GM12878 (cell line): ENCODE measurements at regions not wholly inside any gene's neighbourhood (a gene's known extent, or its start where the extent isn't known, plus 50 kb on each side); places are given as distances from the start of the nearest gene placed in this dataset.

Experiments
- ATAC-seq: fragments of 200-7000 bp; cut with Tn5 transposase; 3 replicates; pipeline ENCODE4 v1.9.1; 2020; ENCODE audit warnings: mild to moderate bottlenecking, moderate library complexity
- BruUV-seq: library from RNA; stranded (reverse); fragments of 400-500 nt; replicated peaks from 2 replicates; lab custom pipeline; 2021; lab: Mats Ljungman, UMichigan
- CTCF ChIA-PET: fragments of 300-600 bp; sonication (Branson Sonifier 250); formaldehyde crosslinking; extraction: SDS; loops from one replicate; lab custom pipeline; 2021; ENCODE audit warnings: inconsistent platforms; lab: Yijun Ruan, JAX
- POLR2A ChIA-PET: fragments of 350-600 bp; formaldehyde crosslinking; extraction: SDS; loops from one replicate; lab custom pipeline; 2021; ENCODE audit warnings: inconsistent platforms; lab: Charles Lee
- RAD21 ChIA-PET: fragments of 300-600 bp; sonication (Branson Sonifier 250); formaldehyde crosslinking; loops from one replicate; lab custom pipeline; 2023; ENCODE audit warnings: antibody characterized with exemption; ENCODE audit not compliant: unreplicated experiment; lab: Charles Lee
- SMC1A ChIA-PET: fragments of 300-600 bp; sonication (Branson Sonifier 250); formaldehyde crosslinking; loops from one replicate; lab custom pipeline; 2023; ENCODE audit not compliant: unreplicated experiment, uncharacterized antibody; lab: Charles Lee
- DNase-seq: peaks from one replicate; pipeline ENCODE4 v3.0.0-alpha.2; 2011; ENCODE audit warnings: low read depth, low spot score
- FAIRE-seq: peaks from 3 replicates; lab custom pipeline; 2011; peaks lifted over from hg19 to GRCh38; lab: Jason Lieb, UNC
- H2AFZ ChIP-seq: 2 replicates; pipeline ENCODE4 v1.6.0; 2011; ENCODE audit warnings: low read depth, low read length, control low read depth; ENCODE audit not compliant: control insufficient read depth
- H3K27ac ChIP-seq: 2 replicates; pipeline ENCODE4 v1.5.1; 2011; ENCODE audit warnings: control low read depth; ENCODE audit not compliant: control insufficient read depth, insufficient read depth
- H3K27me3 ChIP-seq, 2 experiments: replicated peaks in 1 of 2; 2 replicates each; pipeline versions ENCODE4 v1.6.0 to v1.6.1; 2011; ENCODE audit warnings: low read length in 1 of 2; ENCODE audit not compliant: control insufficient read depth in 2 of 2, insufficient read depth in 2 of 2
- H3K36me3 ChIP-seq, 2 experiments: 2 replicates each; pipeline ENCODE4 v1.5.1; 2011; ENCODE audit warnings: low read length in 1 of 2; ENCODE audit not compliant: control insufficient read depth in 2 of 2, insufficient read depth in 2 of 2
- H3K4me1 ChIP-seq: 2 replicates; pipeline ENCODE4 v1.6.1; 2011; ENCODE audit warnings: mild to moderate bottlenecking, low read length, moderate library complexity, mixed read lengths; ENCODE audit not compliant: control insufficient read depth, insufficient read depth
- H3K4me2 ChIP-seq: 2 replicates; pipeline ENCODE4 v1.6.0; 2011; ENCODE audit warnings: control low read depth; ENCODE audit not compliant: control insufficient read depth, insufficient read depth
- H3K4me3 ChIP-seq: fragments of 200-600 bp; sonication (generic); 2 replicates; pipeline ENCODE4 v1.5.1; 2016
- H3K79me2 ChIP-seq: 2 replicates; pipeline ENCODE4 v1.6.0; 2011; ENCODE audit warnings: low read length; ENCODE audit not compliant: control insufficient read depth, insufficient read depth
- H3K9ac ChIP-seq: 2 replicates; pipeline ENCODE4 v1.8.0; 2011; ENCODE audit warnings: low read length, control low read depth, mixed read lengths; ENCODE audit not compliant: control insufficient read depth, insufficient read depth
- H3K9me3 ChIP-seq: replicated peaks from 3 replicates; pipeline ENCODE4 v1.5.1; 2011; ENCODE audit warnings: mild to moderate bottlenecking, low read length; ENCODE audit not compliant: control insufficient read depth, insufficient read depth
- H4K20me1 ChIP-seq: 2 replicates; pipeline ENCODE4 v1.6.0; 2011; ENCODE audit not compliant: control insufficient read depth, insufficient read depth
- BMI1 ChIP-seq: fragments of 450-650 bp; IDR thresholded peaks from 2 replicates; pipeline ENCODE4 v1.6.1; 2016; ENCODE audit warnings: mild to moderate bottlenecking, moderate library complexity, borderline replicate concordance
- CEBPB ChIP-seq, 2 experiments: fragments of 150-350 bp in 1 of 2; IDR thresholded peaks; 2 replicates each; pipeline ENCODE4 v1.6.1; 2012 to 2014; ENCODE audit warnings: low read depth in 2 of 2, low read length in 2 of 2, borderline replicate concordance in 1 of 2, inconsistent platforms in 1 of 2
- EP300 ChIP-seq, 2 experiments: fragments of 150-350 bp in 1 of 2; IDR thresholded peaks; 2 replicates each; pipeline ENCODE4 v1.6.1; 2011 to 2012; ENCODE audit warnings: low read depth in 2 of 2, low read length in 2 of 2, borderline replicate concordance in 1 of 2, improper control_type of control experiment in 1 of 2, inconsistent platforms in 1 of 2; ENCODE audit not compliant: control insufficient read depth in 1 of 2
- HDGF ChIP-seq: fragments of 450-650 bp; IDR thresholded peaks from 2 replicates; pipeline ENCODE4 v1.6.1; 2016; ENCODE audit warnings: antibody characterized with exemption
- IKZF2 ChIP-seq, 2 experiments: fragments of 450-650 bp; IDR thresholded peaks; 2 replicates each; pipeline ENCODE4 v1.6.1; 2017; ENCODE audit warnings: mild to moderate bottlenecking in 2 of 2, moderate library complexity in 2 of 2
- NR2C1 ChIP-seq: fragments of 450-650 bp; IDR thresholded peaks from 2 replicates; pipeline ENCODE4 v1.6.1; 2017; ENCODE audit warnings: antibody characterized with exemption, mild to moderate bottlenecking, moderate library complexity
- RAD21 ChIP-seq: IDR thresholded peaks from 2 replicates; pipeline ENCODE4 v1.6.1; 2011; ENCODE audit warnings: mild to moderate bottlenecking, low read depth, low read length, moderate library complexity; ENCODE audit not compliant: insufficient read depth
- RAD51 ChIP-seq: fragments of 450-650 bp; IDR thresholded peaks from 2 replicates; pipeline ENCODE4 v1.6.1; 2016; ENCODE audit warnings: moderate library complexity, mild to moderate bottlenecking, inconsistent platforms
- RUNX3 ChIP-seq: IDR thresholded peaks from 2 replicates; pipeline ENCODE4 v1.6.1; 2012; ENCODE audit warnings: low read length, inconsistent platforms
- SIN3A ChIP-seq: IDR thresholded peaks from 2 replicates; pipeline ENCODE4 v1.6.1; 2012; ENCODE audit warnings: low read depth, low read length, improper control_type of control experiment
- SMC3 ChIP-seq: IDR thresholded peaks from 2 replicates; pipeline ENCODE4 v1.6.1; 2011; ENCODE audit warnings: low read length, improper control_type of control experiment, borderline replicate concordance
- WGBS: methylation state at CpG from one replicate; pipeline ENCODE4 v1.1.6; 2016; ENCODE audit warnings: low lambda C conversion rate; ENCODE audit not compliant: insufficient replicate concordance, insufficient coverage; ENCODE audit errors: missing lambda C conversion rate; 5-methylcytosine and 5-hydroxymethylcytosine counted together
- in situ Hi-C: fragments of 300-500 bp; cut with MboI; formaldehyde crosslinking; loops from 9 replicates; pipeline ENCODE4 v1.14.3; 2018; ENCODE audit warnings: mixed read lengths
- intact Hi-C: fragments of 100-400 bp; cut with micrococcal nuclease; formaldehyde crosslinking; loops from one replicate; pipeline ENCODE4 v1.14.2; 2022; ENCODE audit not compliant: unreplicated experiment
- TF ChIP-seq, protein P1 (sequence below): fragments of 450-650 bp; formaldehyde crosslinking; IDR thresholded peaks from 2 replicates; pipeline ENCODE4 v1.4.0; 2022; ENCODE audit warnings: mild to moderate bottlenecking, moderate library complexity
- TF ChIP-seq, protein P2 (sequence below): IDR thresholded peaks from 2 replicates; pipeline ENCODE4 v1.6.1; 2012; ENCODE audit warnings: mild to moderate bottlenecking, low read depth, low read length
- TF ChIP-seq, protein P3 (sequence below), 3 experiments: IDR thresholded peaks in 2 of 3; conservative IDR thresholded peaks in 1 of 3; 2 replicates each; pipeline ENCODE4 v1.5.1; 2011; ENCODE audit warnings: low read depth in 3 of 3, low read length in 3 of 3, mild to moderate bottlenecking in 3 of 3, control low read depth in 2 of 3, moderate library complexity in 2 of 3, inconsistent platforms in 1 of 3, mixed read lengths in 1 of 3; ENCODE audit not compliant: control insufficient read depth in 2 of 3, insufficient read depth in 1 of 3; ENCODE audit errors: extremely low read depth in 1 of 3

DNA sequence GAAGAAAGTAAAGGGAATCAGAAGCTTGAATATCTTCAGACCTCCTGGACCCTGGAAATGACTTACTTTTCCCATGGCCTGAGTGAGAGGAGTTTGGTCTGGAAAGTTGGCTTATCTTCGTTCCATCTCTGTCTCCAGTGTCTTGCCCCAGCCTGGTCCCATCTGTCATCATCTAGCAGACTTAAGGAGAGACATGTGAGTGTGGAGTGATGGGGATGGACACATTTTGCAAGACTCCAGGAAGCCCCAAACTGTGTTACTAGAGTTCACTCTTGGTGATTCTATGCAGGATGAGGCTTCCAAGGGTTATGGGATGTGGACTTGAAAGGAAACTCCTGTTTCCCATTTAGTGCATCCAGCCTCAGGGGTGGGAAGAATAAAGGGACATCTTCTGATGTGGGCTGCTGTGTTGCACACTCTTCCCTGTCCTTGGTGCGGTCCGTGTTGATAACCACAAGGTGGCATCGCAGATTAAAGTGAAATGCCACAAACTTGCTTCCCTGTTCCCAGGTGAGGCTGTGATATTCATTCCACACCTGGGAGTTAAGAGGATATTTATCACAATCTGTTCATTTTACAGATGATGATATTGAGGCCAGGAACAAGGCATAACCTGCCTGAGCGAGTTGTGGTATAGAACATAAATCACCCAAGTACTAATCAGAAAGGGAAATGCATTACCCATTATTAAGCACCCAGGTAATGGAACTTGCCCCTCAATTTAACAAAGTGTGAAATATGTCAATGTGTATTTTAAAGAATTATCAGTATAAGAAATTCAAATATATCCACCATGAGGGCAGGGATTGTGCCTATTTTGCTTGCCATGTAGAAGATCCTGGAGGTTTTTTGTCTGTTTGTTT, 269.9 kb upstream of the PAPPA start:
- no TSS peak for BruUV-seq
- Histone ChIP-seq H3K4me3 (no peak overlapping the region), H3K79me2 (no peaks in the 10 kb centered on the region), H4K20me1 (no peaks in the 10 kb centered on the region), H3K4me2 (no peak overlapping the region), H3K36me3 (no peaks in the 10 kb centered on the region), H3K9ac (no peak overlapping the region), H2AFZ (no peak overlapping the region), H3K27me3 (no peaks in the 10 kb centered on the region), H3K27ac (no peak overlapping the region)
- 10% methylated on average over 5 of the region's 5 CpGs for WGBS
- ChIA-PET CTCF (no interaction called here), RAD21 (no interaction called here), SMC1A (no interaction called here)
- peak; percentile 74 for FAIRE-seq
- in situ Hi-C loops = no loop called here
- ATAC-seq = peak; percentile 63
- DNase-seq = no peak
- intact Hi-C loops = loop anchor here (2.0 to 10.0 kb wide), 4 partner anchors 289 to 777 kb away; no protein-coding TSS in a partner anchor
- no peak for TF ChIP-seq RAD51
- TF ChIP-seq, protein P1, sequence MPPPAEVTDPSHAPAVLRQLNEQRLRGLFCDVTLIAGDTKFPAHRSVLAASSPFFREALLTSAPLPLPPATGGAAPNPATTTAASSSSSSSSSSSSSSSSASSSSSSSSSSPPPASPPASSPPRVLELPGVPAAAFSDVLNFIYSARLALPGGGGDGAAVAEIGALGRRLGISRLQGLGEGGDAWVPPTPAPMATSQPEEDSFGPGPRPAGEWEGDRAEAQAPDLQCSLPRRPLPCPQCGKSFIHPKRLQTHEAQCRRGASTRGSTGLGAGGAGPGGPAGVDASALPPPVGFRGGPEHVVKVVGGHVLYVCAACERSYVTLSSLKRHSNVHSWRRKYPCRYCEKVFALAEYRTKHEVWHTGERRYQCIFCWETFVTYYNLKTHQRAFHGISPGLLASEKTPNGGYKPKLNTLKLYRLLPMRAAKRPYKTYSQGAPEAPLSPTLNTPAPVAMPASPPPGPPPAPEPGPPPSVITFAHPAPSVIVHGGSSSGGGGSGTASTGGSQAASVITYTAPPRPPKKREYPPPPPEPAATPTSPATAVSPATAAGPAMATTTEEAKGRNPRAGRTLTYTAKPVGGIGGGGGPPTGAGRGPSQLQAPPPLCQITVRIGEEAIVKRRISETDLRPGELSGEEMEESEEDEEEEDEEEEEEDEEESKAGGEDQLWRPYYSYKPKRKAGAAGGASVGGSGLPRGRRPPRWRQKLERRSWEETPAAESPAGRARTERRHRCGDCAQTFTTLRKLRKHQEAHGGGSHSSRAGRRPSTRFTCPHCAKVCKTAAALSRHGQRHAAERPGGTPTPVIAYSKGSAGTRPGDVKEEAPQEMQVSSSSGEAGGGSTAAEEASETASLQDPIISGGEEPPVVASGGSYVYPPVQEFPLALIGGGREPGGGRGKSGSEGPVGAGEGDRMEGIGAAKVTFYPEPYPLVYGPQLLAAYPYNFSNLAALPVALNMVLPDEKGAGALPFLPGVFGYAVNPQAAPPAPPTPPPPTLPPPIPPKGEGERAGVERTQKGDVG (CRISPR knock-in tag) = no peak
- TF ChIP-seq CEBPB (IDR thresholded peaks at IDR 0.05; ENCODE audit: borderline replicate concordance in 1 of 2, low read depth in 2 of 2, low read length in 2 of 2) = no peak
- TF ChIP-seq, protein P2, sequence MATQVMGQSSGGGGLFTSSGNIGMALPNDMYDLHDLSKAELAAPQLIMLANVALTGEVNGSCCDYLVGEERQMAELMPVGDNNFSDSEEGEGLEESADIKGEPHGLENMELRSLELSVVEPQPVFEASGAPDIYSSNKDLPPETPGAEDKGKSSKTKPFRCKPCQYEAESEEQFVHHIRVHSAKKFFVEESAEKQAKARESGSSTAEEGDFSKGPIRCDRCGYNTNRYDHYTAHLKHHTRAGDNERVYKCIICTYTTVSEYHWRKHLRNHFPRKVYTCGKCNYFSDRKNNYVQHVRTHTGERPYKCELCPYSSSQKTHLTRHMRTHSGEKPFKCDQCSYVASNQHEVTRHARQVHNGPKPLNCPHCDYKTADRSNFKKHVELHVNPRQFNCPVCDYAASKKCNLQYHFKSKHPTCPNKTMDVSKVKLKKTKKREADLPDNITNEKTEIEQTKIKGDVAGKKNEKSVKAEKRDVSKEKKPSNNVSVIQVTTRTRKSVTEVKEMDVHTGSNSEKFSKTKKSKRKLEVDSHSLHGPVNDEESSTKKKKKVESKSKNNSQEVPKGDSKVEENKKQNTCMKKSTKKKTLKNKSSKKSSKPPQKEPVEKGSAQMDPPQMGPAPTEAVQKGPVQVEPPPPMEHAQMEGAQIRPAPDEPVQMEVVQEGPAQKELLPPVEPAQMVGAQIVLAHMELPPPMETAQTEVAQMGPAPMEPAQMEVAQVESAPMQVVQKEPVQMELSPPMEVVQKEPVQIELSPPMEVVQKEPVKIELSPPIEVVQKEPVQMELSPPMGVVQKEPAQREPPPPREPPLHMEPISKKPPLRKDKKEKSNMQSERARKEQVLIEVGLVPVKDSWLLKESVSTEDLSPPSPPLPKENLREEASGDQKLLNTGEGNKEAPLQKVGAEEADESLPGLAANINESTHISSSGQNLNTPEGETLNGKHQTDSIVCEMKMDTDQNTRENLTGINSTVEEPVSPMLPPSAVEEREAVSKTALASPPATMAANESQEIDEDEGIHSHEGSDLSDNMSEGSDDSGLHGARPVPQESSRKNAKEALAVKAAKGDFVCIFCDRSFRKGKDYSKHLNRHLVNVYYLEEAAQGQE = no peak
- no peak for TF ChIP-seq NR2C1
- peak; percentile 42; the same call in 1 of the 2 replicates for TF ChIP-seq RAD21
- TF ChIP-seq EP300 (IDR thresholded peaks at IDR 0.05; ENCODE audit: borderline replicate concordance in 1 of 2, control insufficient read depth in 1 of 2, low read depth in 2 of 2, low read length in 2 of 2) = no peak
- 0 out of 2 replicates have a peak, but pooled peaks have one; percentile 9 for TF ChIP-seq RUNX3
- peak; percentile 51; the same call in 1 of the 2 replicates for TF ChIP-seq SMC3
- TF ChIP-seq BMI1 = no peak
- TF ChIP-seq HDGF = no peak
- no peak for TF ChIP-seq IKZF2 (IDR thresholded peaks at IDR 0.05)
- no peak for TF ChIP-seq SIN3A
- TF ChIP-seq, protein P3, sequence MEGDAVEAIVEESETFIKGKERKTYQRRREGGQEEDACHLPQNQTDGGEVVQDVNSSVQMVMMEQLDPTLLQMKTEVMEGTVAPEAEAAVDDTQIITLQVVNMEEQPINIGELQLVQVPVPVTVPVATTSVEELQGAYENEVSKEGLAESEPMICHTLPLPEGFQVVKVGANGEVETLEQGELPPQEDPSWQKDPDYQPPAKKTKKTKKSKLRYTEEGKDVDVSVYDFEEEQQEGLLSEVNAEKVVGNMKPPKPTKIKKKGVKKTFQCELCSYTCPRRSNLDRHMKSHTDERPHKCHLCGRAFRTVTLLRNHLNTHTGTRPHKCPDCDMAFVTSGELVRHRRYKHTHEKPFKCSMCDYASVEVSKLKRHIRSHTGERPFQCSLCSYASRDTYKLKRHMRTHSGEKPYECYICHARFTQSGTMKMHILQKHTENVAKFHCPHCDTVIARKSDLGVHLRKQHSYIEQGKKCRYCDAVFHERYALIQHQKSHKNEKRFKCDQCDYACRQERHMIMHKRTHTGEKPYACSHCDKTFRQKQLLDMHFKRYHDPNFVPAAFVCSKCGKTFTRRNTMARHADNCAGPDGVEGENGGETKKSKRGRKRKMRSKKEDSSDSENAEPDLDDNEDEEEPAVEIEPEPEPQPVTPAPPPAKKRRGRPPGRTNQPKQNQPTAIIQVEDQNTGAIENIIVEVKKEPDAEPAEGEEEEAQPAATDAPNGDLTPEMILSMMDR (IDR thresholded peaks at IDR 0.05 in 2 of 3, conservative IDR thresholded peaks at IDR 0.05 in 1 of 3; ENCODE audit: control insufficient read depth in 2 of 3, extremely low read depth in 1 of 3, insufficient read depth in 1 of 3, low read depth in 3 of 3, low read length in 3 of 3) = peak; percentile 26 to 44 (median 32); a peak in 4 of 6 replicates
- TF ChIP-seq, all 136 proteins: peak for 4
- Histone ChIP-seq H3K4me1 (no peaks in the 10 kb centered on the region), H3K9me3 (no peaks in the 10 kb centered on the region)
- POLR2A ChIA-PET = no interaction called here
